ENCODE measurements at regions not wholly inside any gene's neighbourhood (a gene's known extent, or its start where the extent isn't known, plus 50 kb on each side); places are given as distances from the start of the nearest gene placed in this dataset.

GRCh38 chr3:162799910-162800309, 1303.3 kb downstream of the OTOL1 start:
- ATAC-seq (replicated peaks in 1 of 4) (no peak), DNase-seq (no peak)
- Histone ChIP-seq H3K4me1 (ENCODE audit: control insufficient read depth in 1 of 2, extremely low read depth in 1 of 2, insufficient read depth in 2 of 2, low read length in 2 of 2) (no peaks in the 10 kb centered on the region), H3K9me3 (no peaks in the 10 kb centered on the region), H3K27me3 (replicated peaks in 1 of 2; ENCODE audit: control insufficient read depth in 2 of 2, extremely low read depth in 1 of 2, insufficient read depth in 2 of 2, low read length in 1 of 2) (no peaks in the 10 kb centered on the region), H3K4me3 (ENCODE audit: control insufficient read depth in 1 of 2, extremely low read depth in 1 of 2, low read length in 1 of 2) (no peak overlapping the region), H3K27ac (ENCODE audit: low read length) (no peak overlapping the region), H3K36me3 (ENCODE audit: control insufficient read depth in 2 of 2, extremely low read depth in 1 of 2, insufficient read depth in 1 of 2, low read length in 1 of 2) (no peaks in the 10 kb centered on the region)
- Mint-ChIP-seq H3K4me1 (no peaks in the 10 kb centered on the region), H3K27ac (no peak overlapping the region), H3K27me3 (no peaks in the 10 kb centered on the region), H3K4me3 (no peak overlapping the region), H3K9me3 (peaks cover 0 to 11% (median 3%) of the 10 kb centered on the region in 3 donors), H3K36me3 (no peaks in the 10 kb centered on the region)
- CTCF ChIA-PET: no interaction called here
- WGBS (ENCODE audit: insufficient coverage): no CpG with 5 or more reads among the region's 2 CpGs
- POLR2A ChIA-PET: no interaction called here

- no peak overlapping the region for H3K27ac Mint-ChIP-seq
Measured at GRCh38 chr3:162802228-162802965, 1305.8 kb downstream of the OTOL1 start.

GRCh38 chr3:162810776-162811175, 1314.2 kb downstream of the OTOL1 start:
- CTCF ChIA-PET: no interaction called here
- no peaks in the 10 kb centered on the region for H3K4me1 ChIP-seq (ENCODE audit: control insufficient read depth in 1 of 2, extremely low read depth in 1 of 2, insufficient read depth in 2 of 2, low read length in 2 of 2)
- H3K27ac ChIP-seq (ENCODE audit: low read length): no peak overlapping the region
- DNase-seq: no peak
- no peaks in the 10 kb centered on the region for H3K36me3 ChIP-seq (ENCODE audit: control insufficient read depth in 2 of 2, extremely low read depth in 1 of 2, insufficient read depth in 1 of 2, low read length in 1 of 2)
- H3K27me3 ChIP-seq (replicated peaks in 1 of 2; ENCODE audit: control insufficient read depth in 2 of 2, extremely low read depth in 1 of 2, insufficient read depth in 2 of 2, low read length in 1 of 2): no peaks in the 10 kb centered on the region
- H3K4me3 ChIP-seq (ENCODE audit: control insufficient read depth in 1 of 2, extremely low read depth in 1 of 2, low read length in 1 of 2): no peak overlapping the region
- no peak for ATAC-seq (replicated peaks in 1 of 4)
- no peaks in the 10 kb centered on the region for H3K9me3 ChIP-seq
- POLR2A ChIA-PET: no interaction called here
- H3K36me3 Mint-ChIP-seq: no peaks in the 10 kb centered on the region
- no peaks in the 10 kb centered on the region for H3K27me3 Mint-ChIP-seq
- no peak overlapping the region for H3K27ac Mint-ChIP-seq
- no peaks in the 10 kb centered on the region for H3K4me1 Mint-ChIP-seq
- H3K4me3 Mint-ChIP-seq: no peak overlapping the region
- H3K9me3 Mint-ChIP-seq: peaks cover 3 to 29% (median 5%) of the 10 kb centered on the region in 3 donors

More at GRCh38 chr3:162802228-162802965, 1305.8 kb downstream of the OTOL1 start:
- ChIA-PET POLR2A (interaction anchor here in 1 of 2 donors (0.6 kb wide), 1 partner anchor 29 kb away, joined by 5 read pairs; no protein-coding TSS in a partner anchor), CTCF (no interaction called here)
- Mint-ChIP-seq H3K36me3 (no peaks in the 10 kb centered on the region), H3K27me3 (no peaks in the 10 kb centered on the region), H3K4me1 (no peaks in the 10 kb centered on the region), H3K4me3 (no peak overlapping the region), H3K9me3 (peaks cover 0 to 13% (median 5%) of the 10 kb centered on the region in 3 donors)
- Histone ChIP-seq H3K4me1 (ENCODE audit: control insufficient read depth in 1 of 2, extremely low read depth in 1 of 2, insufficient read depth in 2 of 2, low read length in 2 of 2) (no peaks in the 10 kb centered on the region), H3K4me3 (ENCODE audit: control insufficient read depth in 1 of 2, extremely low read depth in 1 of 2, low read length in 1 of 2) (no peak overlapping the region), H3K27me3 (replicated peaks in 1 of 2; ENCODE audit: control insufficient read depth in 2 of 2, extremely low read depth in 1 of 2, insufficient read depth in 2 of 2, low read length in 1 of 2) (no peaks in the 10 kb centered on the region), H3K36me3 (ENCODE audit: control insufficient read depth in 2 of 2, extremely low read depth in 1 of 2, insufficient read depth in 1 of 2, low read length in 1 of 2) (no peaks in the 10 kb centered on the region), H3K9me3 (no peaks in the 10 kb centered on the region), H3K27ac (ENCODE audit: low read length) (no peak overlapping the region)
- ATAC-seq (replicated peaks in 1 of 4): no peak
- DNase-seq: no peak
- no CpG with 5 or more reads among the region's 4 CpGs for WGBS (ENCODE audit: insufficient coverage)

GRCh38 chr3:162842549-162843216, 1346.1 kb downstream of the OTOL1 start:
- Mint-ChIP-seq H3K4me1 (no peaks in the 10 kb centered on the region), H3K27me3 (no peaks in the 10 kb centered on the region), H3K9me3 (peaks cover 0 to 7% (median 0%) of the 10 kb centered on the region in 3 donors), H3K27ac (no peak overlapping the region), H3K36me3 (no peaks in the 10 kb centered on the region), H3K4me3 (no peak overlapping the region)
- ChIA-PET POLR2A (no interaction called here), CTCF (no interaction called here)
- no peaks in the 10 kb centered on the region for H3K27me3 ChIP-seq (replicated peaks in 1 of 2; ENCODE audit: control insufficient read depth in 2 of 2, extremely low read depth in 1 of 2, insufficient read depth in 2 of 2, low read length in 1 of 2)
- no peak for DNase-seq
- no peak for ATAC-seq (replicated peaks in 1 of 4)
- no peak overlapping the region for H3K27ac ChIP-seq (ENCODE audit: low read length)
- no peaks in the 10 kb centered on the region for H3K9me3 ChIP-seq
- no peaks in the 10 kb centered on the region for H3K36me3 ChIP-seq (ENCODE audit: control insufficient read depth in 2 of 2, extremely low read depth in 1 of 2, insufficient read depth in 1 of 2, low read length in 1 of 2)
- no peaks in the 10 kb centered on the region for H3K4me1 ChIP-seq (ENCODE audit: control insufficient read depth in 1 of 2, extremely low read depth in 1 of 2, insufficient read depth in 2 of 2, low read length in 2 of 2)
- WGBS (ENCODE audit: insufficient coverage): no CpG with 5 or more reads among the region's 4 CpGs
- H3K4me3 ChIP-seq (ENCODE audit: control insufficient read depth in 1 of 2, extremely low read depth in 1 of 2, low read length in 1 of 2): no peak overlapping the region

DNA sequence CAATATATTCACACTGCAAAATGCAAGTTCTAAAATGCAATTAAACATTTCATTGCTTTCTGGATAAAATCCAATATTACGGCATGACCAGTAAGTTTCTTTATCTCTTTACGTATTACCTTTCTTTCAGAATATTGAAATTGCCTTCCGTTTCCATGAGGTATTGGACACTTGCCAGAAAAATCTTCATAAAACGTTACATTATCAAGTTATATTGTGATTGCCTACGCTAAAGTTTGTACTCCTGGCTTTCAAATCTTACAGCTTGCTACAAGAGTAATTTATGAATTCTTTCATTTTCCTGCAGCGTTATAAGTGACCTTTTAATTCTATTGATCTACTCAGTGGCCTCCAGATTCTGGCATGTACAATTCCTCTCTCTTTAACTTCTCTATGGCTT, 1349.3 kb downstream of the OTOL1 start:
- Mint-ChIP-seq H3K9me3 (peaks cover under 1 to 9% (median 4%) of the 10 kb centered on the region in 3 donors), H3K4me3 (no peak overlapping the region), H3K4me1 (no peaks in the 10 kb centered on the region), H3K36me3 (no peaks in the 10 kb centered on the region), H3K27me3 (no peaks in the 10 kb centered on the region), H3K27ac (no peak overlapping the region)
- ATAC-seq (replicated peaks in 1 of 4) (no peak), DNase-seq (no peak)
- no peak overlapping the region for H3K4me3 ChIP-seq (ENCODE audit: control insufficient read depth in 1 of 2, extremely low read depth in 1 of 2, low read length in 1 of 2)
- no peaks in the 10 kb centered on the region for H3K27me3 ChIP-seq (replicated peaks in 1 of 2; ENCODE audit: control insufficient read depth in 2 of 2, extremely low read depth in 1 of 2, insufficient read depth in 2 of 2, low read length in 1 of 2)
- ChIA-PET CTCF (no interaction called here), POLR2A (no interaction called here)
- no peak overlapping the region for H3K27ac ChIP-seq (ENCODE audit: low read length)
- WGBS (ENCODE audit: insufficient coverage): no CpG with 5 or more reads among the region's 6 CpGs
- no peaks in the 10 kb centered on the region for H3K4me1 ChIP-seq (ENCODE audit: control insufficient read depth in 1 of 2, extremely low read depth in 1 of 2, insufficient read depth in 2 of 2, low read length in 2 of 2)
- H3K9me3 ChIP-seq: no peaks in the 10 kb centered on the region
- no peaks in the 10 kb centered on the region for H3K36me3 ChIP-seq (ENCODE audit: control insufficient read depth in 2 of 2, extremely low read depth in 1 of 2, insufficient read depth in 1 of 2, low read length in 1 of 2)

- H3K9me3 ChIP-seq: no peaks in the 10 kb centered on the region
- H3K27ac Mint-ChIP-seq: no peak overlapping the region
- no peaks in the 10 kb centered on the region for H3K27me3 ChIP-seq (replicated peaks in 1 of 2; ENCODE audit: control insufficient read depth in 2 of 2, extremely low read depth in 1 of 2, insufficient read depth in 2 of 2, low read length in 1 of 2)
- no peaks in the 10 kb centered on the region for H3K4me1 Mint-ChIP-seq
- CTCF ChIA-PET: no interaction called here
- ATAC-seq (replicated peaks in 1 of 4) (no peak), DNase-seq (no peak)
- H3K4me3 Mint-ChIP-seq: no peak overlapping the region
- no peaks in the 10 kb centered on the region for H3K36me3 Mint-ChIP-seq
- H3K27ac ChIP-seq (ENCODE audit: low read length): no peak overlapping the region
- no peaks in the 10 kb centered on the region for H3K4me1 ChIP-seq (ENCODE audit: control insufficient read depth in 1 of 2, extremely low read depth in 1 of 2, insufficient read depth in 2 of 2, low read length in 2 of 2)
- H3K4me3 ChIP-seq (ENCODE audit: control insufficient read depth in 1 of 2, extremely low read depth in 1 of 2, low read length in 1 of 2): no peak overlapping the region
- POLR2A ChIA-PET: no interaction called here
- peaks cover 3 to 11% (median 8%) of the 10 kb centered on the region in 3 donors for H3K9me3 Mint-ChIP-seq
- no peaks in the 10 kb centered on the region for H3K36me3 ChIP-seq (ENCODE audit: control insufficient read depth in 2 of 2, extremely low read depth in 1 of 2, insufficient read depth in 1 of 2, low read length in 1 of 2)
- H3K27me3 Mint-ChIP-seq: no peaks in the 10 kb centered on the region
Measured at GRCh38 chr3:162847511-162847910, 1350.9 kb downstream of the OTOL1 start.

Data from T-cell (primary cell).